Mammary epithelial cell (primary cell): ENCODE measurements at regions not wholly inside any gene's neighbourhood (a gene's known extent, or its start where the extent isn't known, plus 50 kb on each side); places are given as distances from the start of the nearest gene placed in this dataset.

Experiments
- EZH2 ChIP-seq: IDR thresholded peaks from 2 replicates; pipeline ENCODE4 v1.6.1; 2012; ENCODE audit warnings: low read length, inconsistent platforms, borderline replicate concordance
- TF ChIP-seq, protein P1 (sequence below), 2 donors: IDR thresholded peaks in 1 of 2; conservative IDR thresholded peaks in 1 of 2; 2 replicates each; pipeline ENCODE4 v1.5.1; 2011 to 2012; ENCODE audit warnings: inconsistent platforms in 2 of 2, low read length in 2 of 2, mild to moderate bottlenecking in 2 of 2, control low read depth in 1 of 2, low read depth in 1 of 2; ENCODE audit not compliant: insufficient read depth in 1 of 2; ENCODE audit errors: extremely low read depth in 1 of 2

DNA sequence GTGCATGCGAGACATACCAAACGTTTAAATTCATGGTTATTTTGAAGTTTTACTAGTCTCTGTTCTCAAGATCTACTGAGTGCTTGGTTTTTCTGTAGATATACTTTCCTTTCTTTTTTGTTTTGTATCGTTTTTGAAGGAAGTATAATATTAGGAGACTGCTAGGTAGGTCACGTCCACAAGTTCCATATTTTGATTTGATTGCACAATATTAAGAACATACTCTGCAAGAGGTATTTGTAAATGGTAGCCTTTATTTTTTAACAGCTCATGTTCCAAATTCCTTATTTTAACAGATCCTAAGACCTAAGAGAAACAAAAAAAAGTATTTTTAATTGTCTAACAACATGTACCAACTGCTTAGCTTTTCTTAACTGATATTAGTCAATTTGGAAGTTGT is 156.7 kb downstream of the SERPINI1 start:
- TF ChIP-seq, protein P1, sequence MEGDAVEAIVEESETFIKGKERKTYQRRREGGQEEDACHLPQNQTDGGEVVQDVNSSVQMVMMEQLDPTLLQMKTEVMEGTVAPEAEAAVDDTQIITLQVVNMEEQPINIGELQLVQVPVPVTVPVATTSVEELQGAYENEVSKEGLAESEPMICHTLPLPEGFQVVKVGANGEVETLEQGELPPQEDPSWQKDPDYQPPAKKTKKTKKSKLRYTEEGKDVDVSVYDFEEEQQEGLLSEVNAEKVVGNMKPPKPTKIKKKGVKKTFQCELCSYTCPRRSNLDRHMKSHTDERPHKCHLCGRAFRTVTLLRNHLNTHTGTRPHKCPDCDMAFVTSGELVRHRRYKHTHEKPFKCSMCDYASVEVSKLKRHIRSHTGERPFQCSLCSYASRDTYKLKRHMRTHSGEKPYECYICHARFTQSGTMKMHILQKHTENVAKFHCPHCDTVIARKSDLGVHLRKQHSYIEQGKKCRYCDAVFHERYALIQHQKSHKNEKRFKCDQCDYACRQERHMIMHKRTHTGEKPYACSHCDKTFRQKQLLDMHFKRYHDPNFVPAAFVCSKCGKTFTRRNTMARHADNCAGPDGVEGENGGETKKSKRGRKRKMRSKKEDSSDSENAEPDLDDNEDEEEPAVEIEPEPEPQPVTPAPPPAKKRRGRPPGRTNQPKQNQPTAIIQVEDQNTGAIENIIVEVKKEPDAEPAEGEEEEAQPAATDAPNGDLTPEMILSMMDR (conservative IDR thresholded peaks at IDR 0.05 in 1 of 2, IDR thresholded peaks at IDR 0.05 in 1 of 2; ENCODE audit: extremely low read depth in 1 of 2, insufficient read depth in 1 of 2, low read depth in 1 of 2, low read length in 2 of 2) = no peak
- TF ChIP-seq EZH2 = no peak
